Endodermal cell (in vitro differentiated cells): ENCODE measurements at regions not wholly inside any gene's neighbourhood (a gene's known extent, or its start where the extent isn't known, plus 50 kb on each side); places are given as distances from the start of the nearest gene placed in this dataset.

Experiments
- DNase-seq: peaks from one replicate; pipeline ENCODE4 v3.0.0-alpha.2; 2017
- H3K27ac ChIP-seq: 2 replicates; pipeline ENCODE4 v1.5.1; 2013; ENCODE audit warnings: mild to moderate bottlenecking, low read depth, low read length, moderate library complexity
- H3K27me3 ChIP-seq: 2 replicates; pipeline ENCODE4 v1.6.1; 2013; ENCODE audit warnings: mild to moderate bottlenecking, low read length, moderate library complexity; ENCODE audit not compliant: insufficient read depth, control insufficient read depth, poor library complexity, severe bottlenecking
- H3K36me3 ChIP-seq: 2 replicates; pipeline ENCODE4 v1.7.0; 2013; ENCODE audit warnings: mild to moderate bottlenecking, low read length, moderate library complexity; ENCODE audit not compliant: control insufficient read depth, insufficient read depth
- H3K4me1 ChIP-seq: one replicate; pipeline ENCODE4 v1.7.0; 2013; ENCODE audit warnings: low read length; ENCODE audit not compliant: control insufficient read depth, insufficient read depth
- H3K4me3 ChIP-seq: 2 replicates; pipeline ENCODE4 v1.5.1; 2013; ENCODE audit warnings: mild to moderate bottlenecking, low read length, moderate library complexity
- H3K9ac ChIP-seq: 2 replicates; pipeline ENCODE4 v1.6.1; 2013; ENCODE audit warnings: mild to moderate bottlenecking, low read length, moderate library complexity; ENCODE audit not compliant: poor library complexity, severe bottlenecking; ENCODE audit errors: extremely low read depth
- H3K9me3 ChIP-seq: 2 replicates; pipeline ENCODE4 v1.6.1; 2013; ENCODE audit warnings: mild to moderate bottlenecking, low read length, moderate library complexity; ENCODE audit not compliant: control insufficient read depth
- H3K27ac Mint-ChIP-seq: 2 replicates; pipeline ENCODE4 v1.8.0; 2020; ENCODE audit warnings: mixed read lengths
- H3K27me3 Mint-ChIP-seq: 2 replicates; pipeline ENCODE4 v1.8.0; 2021; ENCODE audit warnings: mild to moderate bottlenecking, mixed read lengths; ENCODE audit not compliant: insufficient read depth
- H3K36me3 Mint-ChIP-seq: 2 replicates; pipeline ENCODE4 v1.8.0; 2020; ENCODE audit warnings: low read depth, mixed read lengths
- H3K4me1 Mint-ChIP-seq: 2 replicates; pipeline ENCODE4 v1.8.0; 2020; ENCODE audit warnings: mixed read lengths
- H3K4me3 Mint-ChIP-seq: 2 replicates; pipeline ENCODE4 v1.8.0; 2020; ENCODE audit warnings: mild to moderate bottlenecking, moderate library complexity, mixed read lengths
- H3K9me3 Mint-ChIP-seq: 2 replicates; pipeline ENCODE4 v1.8.0; 2020; ENCODE audit warnings: mild to moderate bottlenecking, mixed read lengths
- WGBS, 2 experiments: methylation state at CpG; one replicate each; pipeline versions ENCODE4 v1.1.5 to v1.1.7; 2013; ENCODE audit warnings: missing lambda C conversion rate in 2 of 2, mixed read lengths in 1 of 2; ENCODE audit not compliant: insufficient coverage in 1 of 2, insufficient read length in 1 of 2; 5-methylcytosine and 5-hydroxymethylcytosine counted together
- TF ChIP-seq, protein P1 (sequence below): fragments of 200-600 bp; sonication (generic); conservative IDR thresholded peaks from 2 replicates; pipeline ENCODE4 v1.5.0; 2021; ENCODE audit warnings: antibody characterized with exemption, mild to moderate bottlenecking

DNA sequence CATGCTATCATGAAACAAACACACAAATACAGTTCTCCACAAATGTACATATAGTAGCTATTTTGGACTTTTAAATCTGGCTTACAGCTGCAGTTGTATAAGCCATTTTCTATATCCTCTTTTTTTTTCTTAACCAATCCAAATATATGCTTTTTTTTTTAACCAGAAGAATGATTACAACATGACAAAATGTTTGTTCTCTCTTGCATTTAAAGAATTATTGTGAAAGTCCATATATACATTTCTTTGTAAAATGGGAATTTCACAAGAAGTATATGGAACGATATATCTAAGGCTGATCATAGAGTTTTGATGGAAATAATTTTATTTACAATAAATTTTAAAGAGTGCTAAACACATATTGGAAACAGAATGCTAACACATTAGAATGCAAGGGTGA lies 95.6 kb downstream of the CD200R1L start:
- no peak overlapping the region for H3K27ac Mint-ChIP-seq
- peaks cover 25% of the 10 kb centered on the region for H3K9me3 Mint-ChIP-seq
- peaks cover 13% of the 10 kb centered on the region for H3K4me1 Mint-ChIP-seq
- Histone ChIP-seq H3K4me1 (no peaks in the 10 kb centered on the region), H3K9ac (no peak overlapping the region), H3K27me3 (no peaks in the 10 kb centered on the region), H3K4me3 (no peak overlapping the region), H3K27ac (no peak overlapping the region), H3K36me3 (no peaks in the 10 kb centered on the region), H3K9me3 (peaks cover 14% of the 10 kb centered on the region)
- no peaks in the 10 kb centered on the region for H3K36me3 Mint-ChIP-seq
- TF ChIP-seq, protein P1, sequence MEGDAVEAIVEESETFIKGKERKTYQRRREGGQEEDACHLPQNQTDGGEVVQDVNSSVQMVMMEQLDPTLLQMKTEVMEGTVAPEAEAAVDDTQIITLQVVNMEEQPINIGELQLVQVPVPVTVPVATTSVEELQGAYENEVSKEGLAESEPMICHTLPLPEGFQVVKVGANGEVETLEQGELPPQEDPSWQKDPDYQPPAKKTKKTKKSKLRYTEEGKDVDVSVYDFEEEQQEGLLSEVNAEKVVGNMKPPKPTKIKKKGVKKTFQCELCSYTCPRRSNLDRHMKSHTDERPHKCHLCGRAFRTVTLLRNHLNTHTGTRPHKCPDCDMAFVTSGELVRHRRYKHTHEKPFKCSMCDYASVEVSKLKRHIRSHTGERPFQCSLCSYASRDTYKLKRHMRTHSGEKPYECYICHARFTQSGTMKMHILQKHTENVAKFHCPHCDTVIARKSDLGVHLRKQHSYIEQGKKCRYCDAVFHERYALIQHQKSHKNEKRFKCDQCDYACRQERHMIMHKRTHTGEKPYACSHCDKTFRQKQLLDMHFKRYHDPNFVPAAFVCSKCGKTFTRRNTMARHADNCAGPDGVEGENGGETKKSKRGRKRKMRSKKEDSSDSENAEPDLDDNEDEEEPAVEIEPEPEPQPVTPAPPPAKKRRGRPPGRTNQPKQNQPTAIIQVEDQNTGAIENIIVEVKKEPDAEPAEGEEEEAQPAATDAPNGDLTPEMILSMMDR = no peak
- 86% methylated on average over 1 of the region's 1 CpG; no CpG with 5 or more reads in 1 of the 2 experiments for WGBS, 2 experiments
- no peaks in the 10 kb centered on the region for H3K27me3 Mint-ChIP-seq
- DNase-seq = no peak
- H3K4me3 Mint-ChIP-seq = no peak overlapping the region

DNA sequence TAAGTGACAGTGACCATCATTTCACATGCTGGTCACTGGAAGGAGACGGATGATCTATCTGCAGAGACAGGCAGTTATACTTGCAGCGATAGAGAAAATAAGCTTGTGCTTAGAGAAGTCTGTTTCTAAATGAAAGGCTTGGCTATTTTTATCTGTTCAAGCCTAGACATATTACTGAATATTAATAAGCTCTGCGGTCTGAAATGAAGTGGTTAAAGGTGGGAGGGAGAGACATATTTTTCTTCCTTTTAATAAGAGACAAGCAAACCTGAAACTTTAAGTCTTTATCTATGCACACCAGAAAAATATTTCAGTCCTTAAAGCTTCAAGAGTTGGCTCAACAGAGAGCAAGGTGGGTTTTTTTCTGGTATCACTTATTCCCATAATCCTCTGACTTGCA lies 99.0 kb downstream of the CD200R1L start:
- Mint-ChIP-seq H3K27me3 (no peaks in the 10 kb centered on the region), H3K4me3 (no peak overlapping the region), H3K9me3 (peaks cover 19% of the 10 kb centered on the region), H3K4me1 (peaks cover 16% of the 10 kb centered on the region), H3K27ac (no peak overlapping the region), H3K36me3 (no peaks in the 10 kb centered on the region)
- Histone ChIP-seq H3K9me3 (peaks cover 3% of the 10 kb centered on the region), H3K9ac (no peak overlapping the region), H3K4me3 (no peak overlapping the region), H3K4me1 (no peaks in the 10 kb centered on the region), H3K36me3 (no peaks in the 10 kb centered on the region), H3K27me3 (no peaks in the 10 kb centered on the region), H3K27ac (no peak overlapping the region)
- WGBS, 2 experiments = 94 to 100% methylated on average over 2 of the region's 3 CpGs
- DNase-seq = no peak
- TF ChIP-seq, protein P1 = no peak

DNA sequence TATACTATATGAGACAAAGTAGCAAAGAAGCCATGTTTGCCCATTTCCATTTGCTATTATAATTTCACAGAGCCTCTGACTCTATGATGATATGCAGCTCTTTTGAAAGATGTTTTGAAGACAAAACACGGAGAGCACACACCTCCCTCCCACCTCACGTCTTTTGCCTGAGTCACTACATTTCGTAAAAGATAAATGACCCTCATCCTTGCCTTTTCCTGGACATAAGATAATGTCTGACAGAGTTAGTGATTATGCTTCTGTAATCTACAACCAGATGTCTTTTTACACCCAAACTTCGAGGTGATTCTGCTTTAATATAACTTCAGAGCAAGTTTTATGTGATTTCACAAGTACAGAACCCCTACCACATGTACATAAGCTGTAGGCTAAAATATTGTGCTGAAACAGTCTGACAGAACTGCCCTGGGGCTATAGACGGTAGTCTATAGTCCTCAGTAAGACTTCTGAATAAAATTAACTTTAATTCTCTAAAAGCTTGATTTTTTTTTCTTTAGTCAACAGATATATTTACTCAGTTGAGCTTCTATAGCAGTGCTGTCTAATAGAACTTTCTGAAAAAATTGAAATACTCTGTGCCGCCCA lies 99.9 kb downstream of the CD200R1L start:
- DNase-seq = no peak
- Mint-ChIP-seq H3K9me3 (peaks cover 14% of the 10 kb centered on the region), H3K4me3 (no peak overlapping the region), H3K4me1 (peaks cover 12% of the 10 kb centered on the region), H3K36me3 (no peaks in the 10 kb centered on the region), H3K27me3 (no peaks in the 10 kb centered on the region), H3K27ac (no peak overlapping the region)
- H3K27ac ChIP-seq = no peak overlapping the region
- H3K9me3 ChIP-seq = peaks cover 1% of the 10 kb centered on the region
- no peaks in the 10 kb centered on the region for H3K4me1 ChIP-seq
- no peak overlapping the region for H3K4me3 ChIP-seq
- H3K36me3 ChIP-seq = no peaks in the 10 kb centered on the region
- 92% methylated on average over 6 of the region's 6 CpGs; no CpG with 5 or more reads in 1 of the 2 experiments for WGBS, 2 experiments
- H3K9ac ChIP-seq = no peak overlapping the region
- H3K27me3 ChIP-seq = no peaks in the 10 kb centered on the region
- TF ChIP-seq, protein P1 = no peak
